ENCODE measurements at regions not wholly inside any gene's neighbourhood (a gene's known extent, or its start where the extent isn't known, plus 50 kb on each side); places are given as distances from the start of the nearest gene placed in this dataset.

- TF ChIP-seq FOSB (CRISPR knock-in tag; IDR thresholded peaks at IDR 0.05) (no peak), MAX (IDR thresholded peaks at IDR 0.05) (no peak), CTCF (IDR thresholded peaks at IDR 0.05) (no peak), ZSCAN20 (CRISPR knock-in tag; IDR thresholded peaks at IDR 0.05) (no peak), PHF8 (IDR thresholded peaks at IDR 0.05; ENCODE audit: borderline replicate concordance, low read depth) (no peak), HOXB5 (CRISPR knock-in tag; IDR thresholded peaks at IDR 0.05) (no peak), JUNB (IDR thresholded peaks at IDR 0.05) (no peak), EP300 (IDR thresholded peaks at IDR 0.05) (no peak), MYC (IDR thresholded peaks at IDR 0.05; ENCODE audit: borderline replicate concordance, low read length) (no peak), RFX5 (IDR thresholded peaks at IDR 0.05) (no peak)
Observed at GRCh38 chr5:174816858-174817257, 92.5 kb downstream of the MSX2 start.

Data from A549 (cell line).